GM21576 (cell line): ENCODE measurements at regions not wholly inside any gene's neighbourhood (a gene's known extent, or its start where the extent isn't known, plus 50 kb on each side); places are given as distances from the start of the nearest gene placed in this dataset.

Experiments used
- ATAC-seq: cut with Tn5 transposase; IDR thresholded peaks from one replicate; pipeline ENCODE4 v1.9.1; 2021; ENCODE audit warnings: mild to moderate bottlenecking, moderate library complexity; ENCODE audit not compliant: unreplicated experiment

DNA sequence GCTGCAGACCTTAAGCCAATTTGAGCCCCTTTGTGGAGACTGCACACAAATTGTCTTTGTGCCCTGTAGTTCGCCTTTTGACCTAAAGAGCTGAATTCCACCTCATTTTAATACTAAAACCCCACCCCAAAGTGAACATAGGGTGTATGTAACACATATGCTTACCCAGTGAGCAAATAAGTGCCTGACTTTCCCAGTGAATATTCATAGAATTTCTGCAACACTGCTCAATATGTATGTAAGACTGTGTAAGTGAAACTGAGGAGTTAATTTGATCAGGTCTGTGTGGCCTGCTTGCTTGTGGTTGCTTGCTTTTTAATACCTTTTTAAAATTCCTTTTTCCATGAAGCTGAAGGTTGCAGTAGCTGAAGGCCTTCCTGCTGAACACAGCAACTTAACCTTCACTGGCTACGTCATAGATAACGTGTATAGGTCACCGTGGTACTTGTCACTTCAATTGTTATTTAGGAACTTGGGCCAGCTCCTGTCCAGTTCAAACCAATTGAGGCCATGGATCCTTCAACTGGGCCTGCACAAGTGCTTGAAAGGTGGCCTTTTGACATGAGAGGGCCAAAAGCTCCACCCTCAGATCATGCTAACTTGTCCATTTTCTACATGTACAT is 131.7 kb upstream of the BTBD3 start:
- ATAC-seq = no peak

DNA sequence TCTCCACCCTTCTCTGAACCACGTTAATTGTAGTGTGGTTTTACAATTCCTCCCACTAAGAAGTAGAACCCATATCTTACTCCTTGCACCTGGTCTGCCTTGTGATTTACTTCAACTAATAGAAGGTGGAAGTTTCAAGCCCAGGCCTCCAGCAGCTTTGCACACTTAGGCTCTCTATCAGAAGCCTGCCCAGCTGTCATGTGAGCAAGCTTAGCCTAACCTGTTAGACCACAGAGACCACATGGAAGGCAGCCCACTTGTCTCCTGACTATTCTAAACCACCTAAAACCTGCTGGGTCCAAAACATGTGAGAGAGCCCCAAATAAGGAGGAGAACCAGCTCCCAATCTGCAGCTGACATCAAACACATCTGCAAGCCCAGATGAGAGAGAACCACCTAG is 127.6 kb upstream of the BTBD3 start:
- ATAC-seq = no peak

DNA sequence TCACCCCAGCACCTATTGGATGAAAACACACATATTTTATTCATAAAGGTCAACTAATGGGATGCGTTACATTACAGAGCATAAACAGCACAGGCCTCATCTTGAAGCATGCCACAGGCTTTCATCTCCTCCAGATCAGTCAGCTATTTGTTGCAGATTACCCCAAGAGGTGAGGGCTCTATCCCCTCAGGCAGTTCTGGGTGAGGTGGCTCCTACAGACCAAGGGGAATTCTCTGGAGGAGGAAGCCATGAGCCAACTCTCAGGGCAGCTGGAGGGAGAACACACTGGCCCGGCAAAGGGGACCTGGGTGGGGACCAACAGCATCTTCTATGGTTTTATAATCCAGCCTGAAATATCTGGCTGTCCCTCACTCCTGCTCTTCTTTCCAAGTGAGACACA is 126.4 kb upstream of the BTBD3 start:
- no peak for ATAC-seq

DNA sequence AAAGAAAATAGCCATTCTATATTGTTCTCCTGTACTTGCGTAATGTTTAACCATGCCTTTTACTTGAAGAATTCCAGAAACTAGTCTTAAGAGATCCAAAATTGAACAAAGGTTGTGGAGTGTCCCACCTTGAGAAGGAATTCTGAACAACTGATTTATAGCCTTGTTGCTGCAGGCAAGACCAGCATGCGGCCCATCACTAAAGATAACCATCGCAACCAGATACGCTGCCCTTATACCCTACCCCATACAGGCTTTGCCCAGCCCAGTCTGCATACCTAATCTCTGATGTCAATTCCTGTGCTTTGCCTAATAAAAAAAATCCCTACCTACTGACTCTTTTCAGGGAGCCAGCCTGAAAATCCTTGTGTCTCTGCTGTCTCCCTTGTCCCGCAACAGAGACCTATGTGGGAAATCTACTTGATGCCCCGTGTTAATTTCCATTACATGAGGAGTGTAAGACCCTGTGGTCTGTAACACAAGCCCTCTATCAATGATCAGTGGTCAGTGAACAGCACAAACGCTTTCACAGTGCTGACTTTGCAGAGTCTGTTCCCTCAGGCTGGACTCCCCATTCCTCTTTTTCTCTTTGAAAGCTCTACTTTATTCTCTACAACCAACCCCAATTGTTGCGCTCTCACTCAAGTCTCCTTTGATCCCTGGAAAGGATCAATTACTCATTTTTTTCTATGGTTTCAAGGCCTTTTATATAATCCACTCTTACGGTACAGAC is 125.7 kb upstream of the BTBD3 start:
- no peak for ATAC-seq

DNA sequence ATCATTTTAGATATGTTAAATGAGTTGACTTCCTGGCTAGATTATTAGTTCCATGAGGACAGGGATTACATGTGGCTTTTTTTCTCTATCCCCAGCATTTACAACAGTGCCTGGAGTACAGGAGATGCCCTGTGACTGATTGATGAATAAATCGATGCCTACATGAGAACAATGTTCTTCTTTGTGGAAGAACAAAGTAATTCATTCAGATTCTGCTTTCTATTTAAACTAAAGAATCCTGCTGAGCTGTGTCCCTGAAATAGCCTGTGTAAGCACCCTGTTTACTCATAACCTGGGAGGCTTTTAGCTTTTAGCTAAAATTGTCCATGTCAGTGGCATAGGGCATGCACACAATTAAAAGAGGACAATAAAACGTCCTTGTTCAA is 125.1 kb upstream of the BTBD3 start:
- ATAC-seq = no peak

DNA sequence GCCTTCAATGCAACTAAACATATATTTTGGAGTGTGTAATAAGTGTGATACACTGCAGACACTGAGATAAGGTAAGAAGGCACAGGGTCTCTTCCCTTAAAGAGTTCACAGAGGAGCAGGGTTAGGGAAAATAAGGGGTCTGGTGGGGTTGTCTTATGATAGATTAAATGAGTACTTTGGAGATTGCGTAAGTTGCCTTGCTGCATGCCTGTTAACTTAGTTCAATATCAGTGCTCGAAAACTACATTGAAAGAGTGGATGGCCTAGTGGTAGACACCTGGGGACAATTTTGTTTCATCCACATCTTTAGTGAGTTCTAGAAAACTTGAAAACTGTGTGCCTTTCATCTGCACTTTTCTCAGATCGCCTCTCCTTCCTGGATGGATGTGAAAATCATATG is 123.2 kb upstream of the BTBD3 start:
- no peak for ATAC-seq

DNA sequence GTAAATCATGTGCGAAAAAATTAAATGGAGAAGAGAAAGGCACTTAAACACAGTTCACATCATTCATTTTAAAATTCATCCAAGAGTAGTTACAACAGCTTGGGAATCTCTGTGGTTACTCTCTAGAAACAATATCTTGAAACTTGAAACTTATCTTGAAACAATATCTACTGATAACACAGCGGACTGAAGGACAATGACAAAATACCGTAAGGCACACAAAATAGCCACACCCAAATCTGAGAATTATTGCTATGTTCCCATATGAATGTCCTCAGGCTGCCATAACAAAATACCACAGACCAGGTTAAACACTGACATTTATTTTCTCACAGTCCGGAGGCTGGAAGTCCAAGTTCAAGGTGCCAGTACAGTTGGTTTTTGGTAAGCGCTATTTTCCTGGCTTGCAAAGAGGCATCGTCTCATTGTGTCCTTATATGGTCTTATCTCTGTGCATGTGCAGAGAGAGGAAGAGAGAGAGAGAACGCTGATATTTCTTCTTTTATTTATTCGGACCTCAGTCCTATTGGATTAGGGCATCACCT is 122.5 kb upstream of the BTBD3 start:
- ATAC-seq = no peak

DNA sequence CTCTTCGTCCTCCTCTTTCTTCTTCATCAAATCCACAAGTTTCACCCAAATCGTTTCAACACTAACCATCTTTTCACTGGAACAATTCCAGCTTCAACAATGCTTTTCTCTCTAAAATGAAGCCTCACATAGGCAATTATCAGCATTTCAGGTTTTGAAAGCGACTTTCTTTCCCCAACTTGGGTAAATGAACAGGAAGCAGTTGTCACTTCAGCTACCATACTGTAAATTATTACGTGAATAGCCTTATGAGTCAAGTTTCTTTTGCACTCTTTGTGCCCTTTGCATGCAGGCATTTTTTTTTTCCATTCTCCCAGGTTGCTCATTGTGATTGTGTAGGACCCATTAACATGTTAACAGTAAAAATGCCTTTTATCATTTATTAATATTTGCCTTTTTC is 121.7 kb upstream of the BTBD3 start:
- ATAC-seq = no peak

DNA sequence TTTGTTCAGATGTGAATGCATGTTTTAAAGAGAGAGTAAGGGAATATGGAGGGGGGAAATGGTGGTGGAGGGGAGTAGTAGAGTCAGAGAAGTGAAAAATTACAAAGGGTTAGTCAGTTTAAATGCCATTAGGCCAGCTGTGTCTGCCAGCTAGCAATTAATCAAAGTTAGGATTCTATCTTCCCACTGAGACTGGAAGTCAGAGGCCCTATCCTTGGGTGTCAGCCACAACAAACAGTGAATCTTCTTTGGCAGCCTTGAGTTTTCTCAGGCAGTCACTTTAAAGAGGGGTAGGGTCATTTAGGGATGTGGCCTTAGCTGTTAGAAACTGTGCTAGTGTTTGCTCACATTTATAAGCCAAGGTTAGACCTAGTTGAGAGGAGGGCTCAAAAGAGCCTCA is 120.5 kb upstream of the BTBD3 start:
- ATAC-seq = no peak

DNA sequence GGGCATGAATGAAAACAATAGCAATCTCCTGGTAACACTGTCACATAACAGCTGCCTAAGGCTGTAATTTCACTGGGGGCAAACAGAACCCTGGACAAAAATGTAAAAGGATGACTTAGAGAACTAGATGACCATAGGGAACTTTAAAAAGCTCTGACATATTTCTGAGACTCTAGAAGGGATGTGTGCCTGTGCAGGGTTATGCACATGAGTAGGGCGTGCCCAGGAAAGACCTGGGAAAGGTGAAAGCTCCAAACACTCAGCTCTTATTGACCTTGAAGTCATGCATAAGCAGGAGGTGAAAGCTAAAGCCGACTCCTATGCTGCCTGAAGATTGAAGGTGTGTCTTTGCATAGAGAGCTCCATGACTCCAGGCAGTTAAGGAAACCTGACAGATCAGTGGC is 118.4 kb upstream of the BTBD3 start:
- no peak for ATAC-seq

DNA sequence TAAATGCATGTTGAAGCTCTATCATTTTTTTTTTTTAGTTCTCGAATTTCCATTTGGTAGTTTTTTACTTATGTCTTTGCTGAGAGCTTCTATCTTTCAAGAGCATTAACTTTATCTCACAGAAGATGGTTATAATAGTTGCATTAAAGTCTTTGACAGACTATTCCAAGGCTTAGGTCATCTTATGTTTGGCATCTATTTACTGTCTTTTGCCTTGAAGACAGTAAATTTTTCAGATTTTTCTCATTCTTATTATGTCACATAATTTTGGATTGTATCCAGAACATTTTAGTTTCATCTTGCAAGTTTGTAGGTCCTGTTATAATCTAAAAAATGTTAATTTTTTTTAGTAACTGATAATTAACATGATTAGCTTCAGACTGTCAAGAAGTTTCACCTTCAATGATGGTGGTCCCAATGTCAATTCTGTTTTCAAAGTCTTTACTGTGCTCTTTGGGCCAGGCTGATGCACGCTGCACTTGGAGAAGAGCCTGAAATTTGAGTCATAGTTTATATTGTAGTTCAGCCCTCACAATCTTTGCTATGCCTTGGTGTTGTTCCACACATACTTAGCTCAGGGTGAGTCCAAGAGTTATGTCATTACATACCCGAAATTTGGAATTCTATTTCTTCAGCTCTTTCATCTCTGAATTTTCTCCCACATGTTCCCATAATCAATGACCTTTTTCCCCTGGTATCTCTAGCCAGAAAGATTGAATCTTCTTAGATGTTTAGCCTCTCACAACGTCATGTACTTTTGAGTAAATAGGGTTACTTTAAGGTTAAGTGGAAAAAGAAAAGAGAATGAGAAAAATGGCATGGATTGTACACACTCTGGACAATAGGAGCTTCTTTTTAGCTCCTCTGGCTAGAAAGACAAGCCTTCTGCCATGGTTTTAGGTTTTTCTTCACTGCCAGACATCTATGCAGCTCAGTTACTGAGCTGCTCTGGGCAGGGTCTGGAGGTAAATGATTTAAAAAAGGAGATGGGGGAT is 110.3 kb upstream of the BTBD3 start:
- no peak for ATAC-seq

DNA sequence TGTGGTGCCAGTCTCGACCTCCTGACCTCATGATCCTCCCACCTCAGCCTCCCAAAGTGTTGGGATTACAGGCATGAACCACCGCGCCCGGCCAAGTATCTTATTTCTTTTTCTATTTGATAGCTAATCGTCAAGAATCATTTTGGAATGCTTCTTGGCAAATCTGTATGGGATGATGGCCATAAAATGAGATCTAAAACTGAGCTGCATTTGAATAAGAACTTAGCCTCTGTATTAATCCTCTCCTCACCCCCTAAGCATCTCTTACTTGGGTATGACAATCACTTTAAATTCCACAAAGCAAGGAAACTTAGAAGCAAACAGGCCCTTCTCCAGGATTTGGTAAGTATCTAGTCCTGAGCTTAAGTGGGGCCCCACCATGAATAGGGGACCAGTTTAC is 108.9 kb upstream of the BTBD3 start:
- no peak for ATAC-seq

DNA sequence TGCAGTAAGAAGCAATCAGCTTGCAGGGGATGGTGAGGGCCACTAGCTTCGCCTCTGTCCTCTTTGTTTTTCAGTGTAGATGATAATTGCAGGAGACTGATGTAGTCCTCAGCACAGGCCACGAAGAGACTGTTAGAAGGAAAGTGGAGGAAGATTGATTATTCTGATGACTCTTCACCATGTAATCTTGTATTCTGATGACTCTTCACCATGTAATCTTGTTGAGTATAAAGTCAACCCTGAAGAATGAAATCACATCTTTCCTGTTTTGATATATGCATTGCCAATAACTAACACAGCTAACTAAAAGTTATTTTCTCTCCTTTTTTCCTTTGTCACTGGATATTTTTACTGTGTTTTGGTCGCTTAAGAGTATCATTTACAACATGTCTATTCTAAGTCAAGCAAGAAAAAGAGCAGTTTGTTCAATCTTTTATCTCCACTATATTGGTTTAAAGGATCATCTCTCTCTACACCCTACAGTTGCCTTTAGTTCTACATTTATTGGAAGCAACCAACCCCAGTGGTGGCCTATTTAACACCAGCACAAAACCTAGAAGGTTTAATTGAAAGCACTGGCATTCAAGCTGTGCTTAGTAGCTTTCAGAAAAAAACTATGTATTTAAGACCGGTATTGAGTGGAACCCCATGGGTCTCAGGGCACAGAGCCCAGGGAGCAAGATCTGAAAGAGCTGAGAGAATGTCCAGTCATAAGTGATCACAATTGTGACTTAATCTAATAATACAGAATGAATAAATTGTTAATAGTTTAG is 107.2 kb upstream of the BTBD3 start:
- no peak for ATAC-seq

DNA sequence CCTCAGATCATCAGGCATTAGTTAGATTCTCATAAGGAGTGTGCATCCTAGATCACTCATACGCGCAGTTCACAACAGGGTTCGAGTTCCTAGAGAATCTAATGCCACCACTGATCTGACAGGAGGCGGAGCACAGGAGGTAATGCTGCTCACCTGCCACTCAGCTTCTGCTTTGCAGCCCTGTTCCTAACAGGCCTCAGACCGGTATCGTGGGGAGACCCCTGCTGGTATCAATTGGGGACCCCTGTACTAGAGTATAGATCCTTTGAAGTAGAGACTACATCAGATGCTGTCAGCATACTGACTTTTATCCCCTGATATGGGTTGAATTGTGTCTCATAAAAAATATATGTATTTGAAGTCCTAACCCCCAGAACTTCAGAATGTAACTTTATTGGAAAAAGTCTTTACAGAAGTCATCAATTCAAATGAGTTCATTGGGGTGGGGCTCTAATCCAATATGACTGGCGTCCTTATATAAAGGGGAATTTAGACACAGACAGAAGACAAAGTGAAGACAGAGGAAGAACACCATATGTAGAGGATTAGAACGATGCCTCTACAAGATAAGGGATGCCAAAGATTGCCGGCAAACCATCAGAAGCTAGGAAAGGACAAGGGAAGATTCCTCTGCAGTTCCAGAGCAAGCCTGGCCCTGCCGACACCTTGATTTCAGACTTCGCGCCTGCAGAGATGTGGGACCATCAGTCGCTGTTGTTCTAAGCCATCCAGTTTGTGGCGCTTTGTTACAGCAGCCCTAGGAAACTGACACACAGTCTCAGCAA is 104.4 kb upstream of the BTBD3 start:
- ATAC-seq = no peak

DNA sequence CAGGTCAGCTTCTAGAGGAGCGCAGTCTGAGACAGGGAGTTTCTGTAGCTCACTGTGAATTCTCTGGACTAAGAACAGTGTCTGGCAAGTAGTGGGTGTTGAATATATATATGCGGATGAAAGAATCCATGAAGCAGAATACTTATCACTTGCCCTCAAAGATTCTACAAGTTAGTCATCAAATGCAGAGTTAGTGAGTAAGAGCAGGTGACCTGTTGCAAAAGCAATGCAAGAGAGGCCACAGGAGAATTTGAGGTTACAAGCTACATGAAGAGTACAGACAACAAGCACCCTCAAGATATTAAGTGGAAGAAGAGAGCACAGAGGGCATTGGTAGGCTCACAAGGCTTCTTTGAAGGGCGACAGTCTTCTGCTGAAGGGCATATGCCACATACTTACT is 103.4 kb upstream of the BTBD3 start:
- no peak for ATAC-seq

DNA sequence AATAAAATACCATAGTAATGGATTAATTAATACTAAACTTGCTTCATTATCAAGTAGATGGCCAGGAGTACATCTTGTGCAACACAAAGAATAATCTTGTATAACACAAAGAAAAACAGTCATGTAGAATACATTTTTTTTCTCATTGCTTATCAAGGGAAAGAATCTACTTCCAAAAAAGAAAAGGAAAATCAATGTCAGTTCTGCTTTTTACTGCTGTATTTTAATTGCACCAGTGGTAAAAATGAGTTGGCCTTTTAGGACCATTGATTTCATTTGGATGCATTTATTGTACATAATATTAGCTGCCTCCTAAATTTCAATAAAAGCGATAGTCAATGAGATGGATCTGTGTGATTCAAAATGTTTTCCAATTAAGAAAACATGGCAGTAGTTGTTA is 96.9 kb upstream of the BTBD3 start:
- no peak for ATAC-seq

DNA sequence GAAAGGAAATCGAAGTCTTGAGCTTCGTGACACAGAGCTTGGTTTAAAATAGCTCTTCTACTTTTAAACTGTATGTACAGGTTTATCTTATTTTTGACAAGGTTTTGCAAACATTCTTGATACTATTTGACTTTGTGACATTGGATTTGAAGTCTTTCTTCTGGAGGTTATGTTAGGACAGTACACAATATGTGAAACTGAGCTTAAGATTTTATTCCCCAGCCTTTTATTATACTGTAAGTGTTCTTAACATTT is 95.2 kb upstream of the BTBD3 start:
- no peak for ATAC-seq

DNA sequence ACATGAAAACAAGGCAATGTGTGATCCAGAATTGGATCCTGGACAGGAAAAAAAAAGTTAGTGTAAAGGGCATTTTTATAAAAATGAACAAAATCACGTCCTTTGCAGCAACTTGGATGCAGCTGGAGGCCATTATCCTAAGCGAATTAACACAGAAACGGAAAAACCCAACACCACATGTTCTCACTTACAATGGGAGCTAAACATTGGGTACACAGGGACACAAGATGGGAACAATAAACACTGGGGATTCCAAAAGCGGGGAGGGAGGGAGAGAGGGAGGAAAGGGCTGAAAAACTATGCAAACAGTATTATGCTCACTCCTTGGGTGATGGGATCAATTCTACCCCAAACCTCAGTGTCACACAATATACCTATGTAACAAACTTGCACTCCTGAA is 91.4 kb upstream of the BTBD3 start:
- no peak for ATAC-seq

DNA sequence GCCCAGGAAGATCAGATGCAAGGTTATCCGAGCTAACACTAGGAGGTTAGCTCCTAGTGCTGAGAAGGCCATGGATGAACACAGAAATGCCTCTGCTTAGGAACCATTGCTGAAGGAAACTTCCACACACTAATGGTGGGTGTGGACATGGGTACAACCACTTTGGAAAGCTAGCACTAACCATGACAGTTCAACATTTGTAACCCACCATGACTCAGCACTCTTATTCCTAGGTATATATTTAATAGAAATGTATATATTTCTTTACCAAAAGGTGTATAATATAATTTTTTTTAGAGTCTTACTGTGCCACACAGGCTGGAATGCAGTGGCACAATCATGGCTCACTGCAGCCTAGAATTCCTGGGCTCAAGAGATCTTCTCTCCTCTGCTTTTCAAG is 85.3 kb upstream of the BTBD3 start:
- ATAC-seq = no peak

DNA sequence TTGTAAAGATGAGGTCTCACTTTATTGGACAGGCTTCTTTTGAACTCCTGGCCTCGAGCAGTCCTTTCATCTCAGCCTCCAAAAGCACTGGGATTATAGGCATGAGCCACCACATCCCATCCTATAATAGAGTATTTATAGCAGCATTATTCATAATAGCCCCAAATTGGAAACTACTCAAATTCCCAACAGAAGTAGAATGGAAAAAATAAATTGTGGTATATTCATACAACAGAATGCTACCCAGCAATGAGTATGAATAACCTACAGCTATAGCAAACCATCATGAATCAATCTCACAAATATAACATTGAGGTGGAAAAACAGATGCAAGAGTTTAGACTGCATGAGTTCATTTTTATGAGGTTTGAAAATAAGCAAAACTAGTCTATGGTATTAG is 84.8 kb upstream of the BTBD3 start:
- ATAC-seq = no peak
